Activated CD8-positive, alpha-beta memory T cell treated with anti-CD3 and anti-CD28 coated beads for 36 hours (primary cell): ENCODE measurements at regions not wholly inside any gene's neighbourhood (a gene's known extent, or its start where the extent isn't known, plus 50 kb on each side); places are given as distances from the start of the nearest gene placed in this dataset.

Experiments
- CTCF ChIA-PET: fragments of 350-600 bp; sonication (Branson Sonifier 250); formaldehyde crosslinking; loops from one replicate; lab custom pipeline; 2021; ENCODE audit warnings: antibody characterized with exemption; lab: Charles Lee
- POLR2A ChIA-PET: fragments of 350-600 bp; sonication (Branson Sonifier 250); formaldehyde crosslinking; loops from one replicate; lab custom pipeline; 2021; ENCODE audit warnings: antibody characterized with exemption; lab: Charles Lee

GRCh38 chr14:40452674-40453073 lies 1020.4 kb upstream of the FBXO33 start:
- CTCF ChIA-PET = no interaction called here
- POLR2A ChIA-PET = no interaction called here

- ChIA-PET CTCF (no interaction called here), POLR2A (no interaction called here)
These were observed 1014.8 kb upstream of the FBXO33 start for GRCh38 chr14:40447017-40447416.

- CTCF ChIA-PET = no interaction called here
These were observed 1012.8 kb upstream of the FBXO33 start for GRCh38 chr14:40445020-40445419.

GRCh38 chr14:40436551-40436950 lies 1004.3 kb upstream of the FBXO33 start:
- CTCF ChIA-PET = no interaction called here

More at GRCh38 chr14:40445020-40445419, 1012.8 kb upstream of the FBXO33 start:
- POLR2A ChIA-PET = no interaction called here

GRCh38 chr14:40417777-40418401 lies 985.7 kb upstream of the FBXO33 start:
- POLR2A ChIA-PET = no interaction called here
- CTCF ChIA-PET = interaction anchor here (0.6 kb wide), 1 partner anchor 178 kb away, joined by 3 read pairs; no protein-coding TSS in a partner anchor

More at GRCh38 chr14:40436551-40436950, 1004.3 kb upstream of the FBXO33 start:
- POLR2A ChIA-PET = no interaction called here

- ChIA-PET CTCF (no interaction called here), POLR2A (no interaction called here)
These were observed 984.3 kb upstream of the FBXO33 start for GRCh38 chr14:40416565-40416964.

- ChIA-PET POLR2A (no interaction called here), CTCF (no interaction called here)
These were observed 982.2 kb upstream of the FBXO33 start for GRCh38 chr14:40414386-40414785.

- CTCF ChIA-PET = no interaction called here
- POLR2A ChIA-PET = no interaction called here
These were observed 980.9 kb upstream of the FBXO33 start for GRCh38 chr14:40413136-40413535.

- ChIA-PET CTCF (no interaction called here), POLR2A (no interaction called here)
These were observed 978.5 kb upstream of the FBXO33 start for GRCh38 chr14:40410708-40411107.

GRCh38 chr14:40402957-40403356 lies 970.7 kb upstream of the FBXO33 start:
- POLR2A ChIA-PET = no interaction called here
- CTCF ChIA-PET = no interaction called here

- ChIA-PET POLR2A (no interaction called here), CTCF (no interaction called here)
These were observed 966.7 kb upstream of the FBXO33 start for GRCh38 chr14:40398981-40399380.

GRCh38 chr14:40394634-40395340 lies 962.6 kb upstream of the FBXO33 start:
- ChIA-PET POLR2A (no interaction called here), CTCF (no interaction called here)

GRCh38 chr14:40393143-40393542 lies 960.9 kb upstream of the FBXO33 start:
- ChIA-PET CTCF (no interaction called here), POLR2A (no interaction called here)

GRCh38 chr14:40386433-40386832 lies 954.2 kb upstream of the FBXO33 start:
- CTCF ChIA-PET = no interaction called here
- POLR2A ChIA-PET = no interaction called here

GRCh38 chr14:40374221-40374620 lies 942.0 kb upstream of the FBXO33 start:
- CTCF ChIA-PET = no interaction called here
- POLR2A ChIA-PET = no interaction called here

- POLR2A ChIA-PET = no interaction called here
These were observed 938.8 kb upstream of the FBXO33 start for GRCh38 chr14:40371011-40371410.

GRCh38 chr14:40368314-40368713 lies 936.1 kb upstream of the FBXO33 start:
- POLR2A ChIA-PET = no interaction called here
- CTCF ChIA-PET = no interaction called here

More at GRCh38 chr14:40371011-40371410, 938.8 kb upstream of the FBXO33 start:
- CTCF ChIA-PET = no interaction called here

- POLR2A ChIA-PET = no interaction called here
- CTCF ChIA-PET = no interaction called here
These were observed 935.5 kb upstream of the FBXO33 start for GRCh38 chr14:40367717-40368116.

- POLR2A ChIA-PET = no interaction called here
- CTCF ChIA-PET = no interaction called here
These were observed 933.1 kb upstream of the FBXO33 start for GRCh38 chr14:40365305-40365704.

GRCh38 chr14:40362856-40363255 lies 930.6 kb upstream of the FBXO33 start:
- CTCF ChIA-PET = no interaction called here

GRCh38 chr14:40354754-40355153 lies 922.5 kb upstream of the FBXO33 start:
- ChIA-PET POLR2A (no interaction called here), CTCF (no interaction called here)

More at GRCh38 chr14:40362856-40363255, 930.6 kb upstream of the FBXO33 start:
- POLR2A ChIA-PET = no interaction called here
